NCI-H69 (cell line): ENCODE measurements at regions not wholly inside any gene's neighbourhood (a gene's known extent, or its start where the extent isn't known, plus 50 kb on each side); places are given as distances from the start of the nearest gene placed in this dataset.

Experiments
- DNase-seq: peaks from one replicate; lab custom pipeline; 2025; lab: John Stamatoyannopoulos, UW

DNA sequence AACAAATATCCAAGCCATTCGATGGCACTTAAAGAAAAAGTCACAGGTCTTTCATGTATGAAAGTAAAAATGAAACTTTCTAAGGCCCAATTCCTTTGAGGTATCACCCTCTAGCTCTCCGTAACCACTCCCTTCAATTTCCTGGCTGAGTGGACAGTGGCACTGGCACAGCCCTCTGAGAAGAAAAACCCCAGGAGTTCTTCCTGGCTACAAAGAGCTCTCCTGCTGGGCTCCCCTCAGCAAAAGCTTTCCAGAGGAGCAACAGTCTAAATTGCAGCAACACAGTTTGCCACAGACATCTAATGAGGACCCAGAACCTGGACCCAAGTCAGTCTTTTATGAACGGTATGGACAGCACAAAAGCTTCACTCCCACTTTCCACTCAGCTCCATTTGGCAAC is 71.8 kb downstream of the FUNDC1 start:
- peak; percentile 70 for DNase-seq

DNA sequence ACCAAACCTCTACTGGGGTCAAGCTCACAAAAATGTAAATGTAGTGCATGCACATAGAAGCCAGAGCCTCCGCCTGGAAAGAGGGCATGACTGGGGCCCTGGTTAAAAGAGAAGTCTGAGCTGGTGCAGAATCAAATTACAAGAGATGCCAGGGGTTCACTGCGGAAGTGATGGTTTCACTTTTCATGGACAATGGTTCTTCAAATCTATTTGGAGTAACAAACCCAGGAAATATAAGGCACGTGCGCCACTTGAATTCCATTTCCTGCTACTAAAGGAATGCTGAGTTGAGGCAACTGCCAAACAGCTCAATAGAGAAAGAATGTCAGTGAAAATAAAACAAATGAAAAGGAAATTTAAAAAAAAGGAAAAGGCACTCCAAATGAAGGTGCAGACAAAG is 79.8 kb downstream of the FUNDC1 start:
- DNase-seq, result no peak

DNA sequence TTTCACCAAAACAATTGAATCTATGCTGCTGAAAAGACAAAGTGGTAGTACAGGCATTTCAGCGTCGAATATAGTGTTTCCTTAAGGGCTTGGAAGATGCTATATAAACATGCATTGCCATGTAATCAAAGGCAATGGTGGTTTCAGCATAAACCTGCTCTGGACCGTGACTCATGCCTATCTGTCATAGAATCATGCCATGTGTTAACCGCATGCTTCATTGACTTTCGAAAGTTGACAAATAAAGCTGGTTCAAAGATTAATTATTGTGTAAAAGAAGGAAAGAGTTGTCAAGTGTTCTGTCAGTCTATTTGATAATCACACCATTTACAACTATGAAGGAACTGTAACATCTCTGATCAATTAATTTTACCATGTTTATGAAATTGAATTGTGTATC is 83.2 kb downstream of the FUNDC1 start:
- DNase-seq, result peak; percentile 70

DNA sequence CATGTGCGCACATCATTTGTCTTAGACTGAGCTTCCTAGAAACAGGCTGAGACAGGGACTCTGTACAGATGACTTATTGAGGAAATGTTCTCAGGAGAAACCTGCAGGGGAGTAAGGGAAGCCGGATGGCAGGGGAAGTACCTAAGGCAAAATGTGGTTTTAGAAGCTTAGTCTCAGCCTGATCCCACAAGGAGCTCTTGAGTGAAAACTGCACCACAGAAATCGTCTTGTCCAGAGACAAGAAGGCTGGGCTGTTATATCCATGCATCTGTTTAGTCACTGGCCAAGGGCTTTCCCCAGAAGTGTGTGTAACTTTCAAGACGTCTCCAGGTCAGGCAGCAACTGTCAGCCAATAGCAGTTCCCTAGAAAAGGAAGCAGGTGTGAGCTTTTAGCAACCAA is 86.0 kb downstream of the FUNDC1 start:
- DNase-seq, result no peak

DNA sequence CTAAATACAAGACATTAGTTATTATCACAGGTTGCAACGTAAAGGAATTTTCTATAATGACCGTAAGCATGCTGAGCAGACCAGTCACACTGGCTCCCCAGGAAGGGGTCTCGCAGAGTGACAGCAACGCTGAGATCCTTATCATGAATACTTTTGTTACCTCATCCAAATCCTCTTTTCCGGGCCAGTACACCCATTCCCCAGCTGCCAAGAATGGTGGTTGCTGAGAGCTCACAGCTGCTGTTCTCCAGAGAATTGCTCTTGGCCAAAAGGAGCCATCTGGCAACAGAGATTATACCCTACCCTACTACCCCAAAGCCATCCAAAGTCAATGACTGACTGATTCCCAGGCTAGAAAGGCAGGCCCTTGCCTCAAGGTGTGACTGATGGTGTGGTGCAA is 91.6 kb downstream of the FUNDC1 start:
- peak; percentile 8 for DNase-seq

DNA sequence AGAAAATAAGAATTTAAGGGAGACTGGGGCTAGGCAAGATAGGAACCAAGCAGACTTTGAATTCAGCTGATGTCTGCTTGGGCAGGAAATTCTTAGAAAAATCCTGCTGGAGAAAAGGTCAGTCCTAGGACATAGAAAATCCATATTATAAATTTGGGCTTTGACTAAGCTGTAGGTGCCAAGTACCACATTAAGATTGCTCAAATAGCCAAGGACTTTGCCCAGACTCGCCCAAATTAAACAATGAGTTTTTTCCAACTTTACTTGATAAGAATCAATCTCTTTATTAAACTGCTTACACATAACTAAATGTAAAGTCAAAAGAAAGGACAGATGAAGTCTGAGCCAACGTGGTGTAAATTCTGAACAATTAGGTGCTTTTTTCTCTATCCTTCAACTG is 95.4 kb downstream of the FUNDC1 start:
- DNase-seq, result no peak

DNA sequence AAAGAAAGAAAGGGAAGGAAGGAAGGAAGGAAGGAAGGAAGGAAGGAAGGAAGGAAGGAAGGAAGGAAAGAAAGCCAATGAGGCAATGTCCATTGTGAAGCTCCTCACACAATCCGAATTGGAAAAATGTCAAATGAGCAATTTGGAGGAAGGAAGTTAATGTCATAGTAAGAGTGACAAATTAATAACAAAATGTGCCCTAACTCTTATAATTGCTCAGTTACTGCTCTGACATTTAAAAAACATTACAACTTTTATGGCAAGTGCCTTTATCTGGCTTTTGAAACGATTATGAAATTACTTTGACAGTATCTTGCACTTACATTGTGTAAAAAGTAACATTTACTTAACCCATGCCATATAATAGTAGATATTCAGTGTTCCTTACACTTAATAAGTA is 96.5 kb upstream of the EFHC2 start:
- DNase-seq, result no peak

DNA sequence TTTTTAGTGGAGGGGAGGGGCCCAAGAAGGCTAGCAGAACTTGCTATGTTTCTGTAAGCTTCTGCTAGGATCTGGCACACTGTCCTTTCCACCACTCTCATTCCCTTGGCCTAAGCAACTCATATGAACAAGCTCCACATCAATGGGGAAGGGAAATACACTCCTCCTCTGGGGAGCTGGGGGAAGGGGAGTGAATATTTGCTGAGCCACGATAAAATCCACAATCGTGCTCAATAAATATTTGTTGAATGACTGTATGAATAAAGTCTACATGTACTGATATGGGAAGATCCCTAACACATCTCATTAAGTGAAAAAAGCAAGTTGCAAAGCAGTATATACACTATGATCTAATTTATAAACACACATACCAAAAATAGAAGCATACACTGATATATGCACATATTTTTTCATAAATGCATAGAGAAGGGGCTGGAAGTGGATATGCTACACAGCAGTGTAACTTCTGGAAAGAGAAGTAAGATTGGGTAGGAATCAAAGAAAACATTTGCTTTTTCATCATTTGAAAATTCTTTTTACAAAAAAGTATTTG is 95.8 kb upstream of the EFHC2 start:
- no peak for DNase-seq

DNA sequence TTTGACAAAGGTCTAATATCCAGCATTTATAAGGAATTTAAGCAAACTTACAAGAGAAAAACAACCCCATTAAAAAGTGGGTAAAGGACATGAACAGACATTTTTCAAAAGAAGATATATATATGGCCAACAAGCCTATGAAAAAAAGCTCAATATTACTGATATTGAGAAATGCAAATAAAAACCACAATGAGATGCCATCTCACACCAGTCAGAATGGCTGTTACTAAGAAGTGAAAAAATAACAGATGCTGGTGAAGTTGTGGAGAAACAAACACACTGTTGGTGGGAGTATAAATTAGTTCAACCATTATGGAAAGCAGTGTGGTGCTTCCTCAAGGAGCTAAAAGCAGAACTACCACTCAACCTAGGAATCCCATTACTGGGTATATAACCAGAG is 91.6 kb upstream of the EFHC2 start:
- DNase-seq, result no peak

DNA sequence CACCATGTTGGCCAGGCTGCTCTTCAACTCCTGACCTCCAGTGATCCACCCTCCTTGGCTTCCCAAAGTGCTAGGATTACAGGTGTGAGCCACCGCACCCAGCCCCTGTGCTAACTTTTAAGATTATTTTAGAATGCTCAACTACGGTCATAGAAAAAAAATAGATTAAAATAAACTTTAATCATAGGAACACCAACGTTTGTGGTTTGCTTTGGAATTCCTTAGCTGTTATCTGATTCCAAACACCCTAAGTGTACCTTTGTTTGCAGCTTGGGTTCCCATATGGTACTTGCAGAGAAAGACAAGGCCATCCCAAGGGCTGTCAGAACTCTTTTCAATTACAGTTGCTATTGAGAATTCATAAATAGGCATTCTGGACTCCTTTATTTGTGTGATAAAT is 90.1 kb upstream of the EFHC2 start:
- DNase-seq, result no peak

DNA sequence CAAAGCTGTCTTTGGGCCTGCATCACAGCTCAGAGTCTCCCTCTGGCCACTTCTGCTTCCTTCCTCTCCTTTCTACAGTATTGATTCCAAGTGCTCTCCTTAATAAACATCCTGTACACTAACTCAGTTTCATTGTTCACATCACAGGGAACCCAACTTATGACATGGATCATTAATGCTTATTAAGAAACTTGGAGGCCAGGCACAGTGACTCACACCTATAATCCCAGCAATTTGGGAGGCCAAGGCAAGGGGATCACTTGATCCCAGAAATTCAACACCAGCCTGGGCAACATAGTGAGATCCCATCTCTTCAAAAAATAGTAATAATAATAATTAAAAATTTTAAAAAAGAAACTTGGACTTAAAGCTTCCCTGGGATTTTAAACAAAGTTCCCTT is 89.2 kb upstream of the EFHC2 start:
- DNase-seq, result peak; percentile 47

DNA sequence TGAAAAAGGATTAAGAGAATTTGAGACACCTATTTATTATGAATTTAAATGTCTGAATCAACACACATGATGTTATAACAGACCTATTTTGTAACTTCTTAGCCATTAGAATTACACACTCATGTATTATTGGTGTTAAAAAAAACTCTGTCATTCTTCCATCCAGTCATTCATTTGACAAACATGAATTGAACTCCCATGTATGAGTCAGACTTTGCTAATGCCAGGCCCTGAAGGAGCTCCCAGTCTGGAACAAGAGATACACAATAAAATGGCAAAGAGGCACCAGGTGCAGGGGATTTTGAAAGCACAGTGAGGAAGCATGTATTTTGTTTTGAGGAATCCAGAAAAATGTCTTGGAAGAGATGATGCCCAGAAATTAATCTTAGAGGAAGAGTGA is 87.7 kb upstream of the EFHC2 start:
- DNase-seq, result peak; percentile 22

DNA sequence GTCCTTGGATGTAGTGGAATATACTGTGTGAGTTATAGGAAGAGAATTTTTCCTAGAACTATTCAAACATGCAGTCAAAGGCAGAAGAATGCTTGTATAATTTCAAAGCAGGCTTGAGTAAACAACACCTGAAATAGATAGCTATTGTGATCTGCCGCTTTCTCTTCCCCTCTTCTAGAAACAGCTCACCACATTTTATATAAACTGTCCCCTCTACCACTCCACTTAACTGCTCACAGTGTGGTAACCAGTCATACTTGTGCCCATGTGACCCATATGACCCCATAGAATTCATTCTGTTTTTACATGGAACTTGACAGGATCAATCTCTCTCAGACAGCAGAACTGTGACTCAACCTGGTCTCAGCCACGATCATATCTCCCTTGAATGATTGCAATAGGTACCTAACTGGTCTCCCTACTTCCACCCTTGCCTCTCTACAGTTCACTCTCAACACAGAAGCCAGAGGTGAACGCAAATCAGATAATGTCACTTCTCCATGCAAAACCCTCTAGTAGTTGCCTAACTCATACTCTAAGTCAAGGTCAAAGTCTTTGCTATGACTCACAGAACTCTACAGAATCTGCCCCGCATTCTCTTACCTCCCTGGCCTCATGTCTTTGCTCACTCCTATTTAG is 85.6 kb upstream of the EFHC2 start:
- no peak for DNase-seq

DNA sequence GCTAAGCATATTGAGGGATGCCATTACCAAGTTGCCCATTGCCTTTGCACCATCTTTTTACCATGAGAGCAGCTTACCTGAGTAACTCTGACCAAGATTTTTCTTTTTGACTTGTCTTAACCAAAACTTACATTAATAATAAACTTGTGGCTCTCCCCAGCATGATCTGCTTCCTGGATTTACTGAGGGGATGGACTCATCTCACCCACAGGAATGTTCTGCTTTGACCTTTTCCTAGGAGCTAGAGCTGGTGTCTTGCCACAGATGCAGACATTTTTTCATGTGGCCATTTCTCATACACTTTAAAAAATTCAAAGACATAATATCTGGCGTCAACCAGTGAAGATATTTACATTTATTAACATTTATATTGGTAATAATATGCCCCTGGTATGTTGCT is 79.2 kb upstream of the EFHC2 start:
- no peak for DNase-seq

DNA sequence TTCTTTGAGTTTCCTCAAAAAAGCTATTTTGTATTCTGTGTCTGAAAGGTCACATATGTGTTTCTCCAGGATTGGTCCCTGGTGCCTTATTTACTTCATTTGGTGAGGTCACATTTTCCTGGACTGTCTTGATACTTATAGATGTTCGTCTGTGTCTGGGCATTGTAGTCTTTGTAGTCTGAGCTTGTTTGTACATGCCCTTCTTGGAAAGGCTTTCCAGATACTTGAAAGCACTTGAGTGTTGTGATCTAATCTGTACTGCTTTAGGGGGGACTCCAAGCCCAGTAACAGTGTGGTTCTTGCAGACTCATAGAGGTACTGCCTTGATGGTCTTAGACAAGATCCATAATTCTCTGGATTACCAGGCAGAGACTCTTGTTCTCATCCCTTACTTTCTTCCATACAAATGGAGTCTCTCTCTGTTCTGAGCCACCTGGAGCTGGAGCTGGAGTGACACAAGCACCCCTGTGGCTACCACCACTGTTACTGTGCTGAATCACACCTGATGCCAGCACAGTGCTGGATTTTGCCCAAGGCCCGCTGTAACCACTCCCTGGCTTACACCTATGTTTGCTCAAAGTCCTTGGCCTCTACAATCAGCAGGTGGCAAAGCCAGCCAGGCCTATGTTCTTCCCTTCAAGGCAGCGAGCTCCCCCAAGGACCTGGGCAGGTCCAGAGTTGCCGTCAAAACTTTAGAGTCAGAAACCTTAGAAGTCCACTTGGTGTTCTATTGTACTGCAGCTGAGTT is 72.3 kb upstream of the EFHC2 start:
- DNase-seq, result peak; percentile 60

DNA sequence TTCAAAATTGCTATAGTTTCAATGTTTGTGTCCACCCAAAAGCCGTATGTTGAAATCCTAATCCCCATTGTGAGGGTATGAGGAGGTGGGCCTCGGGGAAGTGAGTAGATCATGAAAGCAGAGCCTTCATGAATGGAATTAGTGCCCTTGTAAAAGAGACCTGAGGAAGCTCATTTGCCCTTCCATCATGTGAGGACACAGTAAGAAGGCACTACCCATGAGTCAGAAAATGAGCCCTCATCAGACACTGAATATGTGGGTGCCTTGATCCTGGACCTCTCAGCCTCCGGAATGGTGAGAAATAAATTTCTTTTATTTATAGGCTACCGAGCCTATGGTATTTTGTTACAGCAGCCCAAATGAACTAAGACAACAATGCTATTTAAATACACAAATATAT is 57.7 kb upstream of the EFHC2 start:
- no peak for DNase-seq

DNA sequence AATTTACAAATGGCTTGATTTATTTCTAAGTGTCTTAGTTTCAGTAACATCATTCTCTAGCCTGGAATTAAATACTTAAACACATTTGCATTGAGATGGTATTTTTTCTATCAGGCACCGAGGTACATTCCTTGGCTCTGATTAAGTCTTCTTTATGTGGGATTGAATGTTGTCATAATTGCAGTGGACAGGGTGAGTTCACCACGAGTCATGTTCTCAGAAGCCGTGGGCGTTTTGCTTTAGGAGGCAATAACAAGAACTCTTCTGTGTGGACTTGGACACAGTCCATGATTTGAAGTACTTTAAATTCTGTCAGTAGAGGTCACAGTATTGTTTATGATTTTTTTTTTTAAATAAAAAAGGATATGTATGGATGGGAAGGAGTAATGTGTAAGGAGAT is 57.1 kb upstream of the EFHC2 start:
- peak; percentile 4 for DNase-seq

DNA sequence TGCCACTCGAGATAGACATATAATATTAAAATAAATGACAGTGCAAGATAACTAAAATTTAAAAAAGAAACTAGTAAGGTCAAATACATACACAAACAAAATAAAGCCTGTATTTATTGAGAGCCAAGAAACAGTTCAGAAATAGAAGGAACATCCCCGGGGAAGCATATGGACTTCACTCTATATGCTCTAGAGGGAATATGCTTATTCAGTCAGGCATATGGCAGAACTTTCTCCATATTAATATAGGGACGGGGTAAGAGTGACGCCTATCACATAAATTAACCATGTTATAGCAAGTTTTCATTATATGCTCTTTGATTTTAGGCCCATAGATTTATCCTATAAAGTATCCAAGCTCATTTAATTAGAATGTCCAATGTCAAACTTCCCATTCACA is 56.7 kb upstream of the EFHC2 start:
- DNase-seq, result no peak
